Stomach (tissue), 8 donors: ENCODE measurements at regions not wholly inside any gene's neighbourhood (a gene's known extent, or its start where the extent isn't known, plus 50 kb on each side); places are given as distances from the start of the nearest gene placed in this dataset.
"Not testable (repeated sequence)": the region's sequence is repeated elsewhere in the genome, so short reads cannot be mapped to it uniquely, and the experiment has no call there.

ENCODE experiments used
- DNase-seq, 2 donors: peaks; one replicate each; pipeline versions ENCODE4 v3.0.0 to v3.0.0-alpha.2; 2013 to 2019
- H3K27ac ChIP-seq, 5 donors: fragments of 200-600 bp in 4 of 5; sonication (generic) in 4 of 5; one replicate each; pipeline ENCODE4 v1.5.1; 2013 to 2019; ENCODE audit warnings: mild to moderate bottlenecking in 1 of 5, moderate library complexity in 1 of 5
- H3K27me3 ChIP-seq, 3 donors: fragments of 200-600 bp; sonication (generic); one replicate each; pipeline ENCODE4 v1.5.1; 2017 to 2019; ENCODE audit warnings: mixed run types in 1 of 3
- H3K36me3 ChIP-seq, 4 donors: fragments of 200-600 bp; sonication (generic); 1 replicate in 3 of 4; 2 replicates in 1 of 4; pipeline ENCODE4 v1.5.1; 2016 to 2019
- H3K4me1 ChIP-seq, 4 donors: fragments of 200-600 bp; sonication (generic); one replicate each; pipeline ENCODE4 v1.5.1; 2016 to 2019
- H3K4me3 ChIP-seq, 4 donors: fragments of 200-600 bp; sonication (generic) in 3 of 4; one replicate each; pipeline ENCODE4 v1.5.1; 2016 to 2019; ENCODE audit warnings: mild to moderate bottlenecking in 1 of 4
- H3K9me3 ChIP-seq, 4 donors: fragments of 200-600 bp; sonication (generic); one replicate each; pipeline ENCODE4 v1.5.1; 2016 to 2019
- EP300 ChIP-seq: sonication (generic); formaldehyde crosslinking; IDR thresholded peaks from one replicate; pipeline ENCODE4 v1.6.1; 2017; ENCODE audit warnings: antibody characterized with exemption
- POLR2A ChIP-seq, 4 donors: fragments of 450-650 bp; IDR thresholded peaks; one replicate each; pipeline ENCODE4 v1.6.1; 2016; ENCODE audit warnings: antibody characterized with exemption in 4 of 4, control low read depth in 2 of 4, mild to moderate bottlenecking in 1 of 4, moderate library complexity in 1 of 4
- POLR2AphosphoS5 ChIP-seq, 3 donors: sonication (generic); formaldehyde crosslinking; IDR thresholded peaks; one replicate each; pipeline ENCODE4 v1.6.1; 2016; ENCODE audit warnings: antibody characterized with exemption in 3 of 3
- WGBS, 5 donors: extraction: QIAGEN DNeasy Blood & Tissue Kit in 3 of 5; methylation state at CpG; one replicate each; pipeline versions ENCODE4 v1.1.5 to v1.1.7; 2013 to 2018; 5-methylcytosine and 5-hydroxymethylcytosine counted together
- intact Hi-C: fragments of 100-400 bp; cut with DNase I; formaldehyde crosslinking; loops from one replicate; pipeline ENCODE4 v1.15.1; 2023; ENCODE audit warnings: low total_unique reads
- TF ChIP-seq, protein P1 (sequence below), 7 experiments: fragments of 450-650 bp in 4 of 7; fragments of 200-600 bp in 3 of 7; sonication (generic) in 3 of 7; IDR thresholded peaks; one replicate each; pipeline ENCODE4 v1.5.1; 2016 to 2019; ENCODE audit warnings: antibody characterized with exemption in 7 of 7, control low read depth in 2 of 7, mild to moderate bottlenecking in 1 of 7
- donor health status: healthy with polysubstance abuse.
- donor health status: Bipolar disorder and iron deficiency.
- donor health status: healthy.

DNA sequence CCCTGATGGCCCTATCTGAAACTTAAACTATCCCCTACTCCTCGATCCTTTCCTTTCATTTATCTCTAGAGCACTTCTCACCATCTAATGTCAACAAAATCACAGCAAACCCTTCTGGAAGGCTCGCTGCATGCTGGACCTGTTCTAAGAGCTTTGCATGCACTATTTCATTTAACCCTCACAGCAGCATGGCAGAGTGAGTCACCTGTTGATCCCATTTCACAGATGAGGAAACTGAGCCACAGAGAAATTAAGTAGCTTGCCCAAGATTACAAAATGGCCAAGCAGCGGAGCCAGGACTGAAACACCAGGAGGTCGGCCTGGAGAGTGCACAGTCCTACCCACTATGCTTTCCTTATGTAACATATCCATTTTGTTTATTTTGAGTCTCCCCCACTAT is 93.1 kb downstream of the ZNF622 start:
- TF ChIP-seq, protein P1, sequence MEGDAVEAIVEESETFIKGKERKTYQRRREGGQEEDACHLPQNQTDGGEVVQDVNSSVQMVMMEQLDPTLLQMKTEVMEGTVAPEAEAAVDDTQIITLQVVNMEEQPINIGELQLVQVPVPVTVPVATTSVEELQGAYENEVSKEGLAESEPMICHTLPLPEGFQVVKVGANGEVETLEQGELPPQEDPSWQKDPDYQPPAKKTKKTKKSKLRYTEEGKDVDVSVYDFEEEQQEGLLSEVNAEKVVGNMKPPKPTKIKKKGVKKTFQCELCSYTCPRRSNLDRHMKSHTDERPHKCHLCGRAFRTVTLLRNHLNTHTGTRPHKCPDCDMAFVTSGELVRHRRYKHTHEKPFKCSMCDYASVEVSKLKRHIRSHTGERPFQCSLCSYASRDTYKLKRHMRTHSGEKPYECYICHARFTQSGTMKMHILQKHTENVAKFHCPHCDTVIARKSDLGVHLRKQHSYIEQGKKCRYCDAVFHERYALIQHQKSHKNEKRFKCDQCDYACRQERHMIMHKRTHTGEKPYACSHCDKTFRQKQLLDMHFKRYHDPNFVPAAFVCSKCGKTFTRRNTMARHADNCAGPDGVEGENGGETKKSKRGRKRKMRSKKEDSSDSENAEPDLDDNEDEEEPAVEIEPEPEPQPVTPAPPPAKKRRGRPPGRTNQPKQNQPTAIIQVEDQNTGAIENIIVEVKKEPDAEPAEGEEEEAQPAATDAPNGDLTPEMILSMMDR (IDR thresholded peaks at IDR 0.05), result no peak
- intact Hi-C loops, result no loop called here
- WGBS, 5 donors, result 54 to 64% (median 61%) methylated on average over 4 of the region's 4 CpGs
- H3K4me3 ChIP-seq, result no peak overlapping the region
- DNase-seq, result no peak
- no peak overlapping the region for H3K27ac ChIP-seq
- no peaks in the 10 kb centered on the region for H3K27me3 ChIP-seq
- H3K9me3 ChIP-seq, result no peaks in the 10 kb centered on the region
- H3K36me3 ChIP-seq, result no peaks in the 10 kb centered on the region
- H3K4me1 ChIP-seq, result no peaks in the 10 kb centered on the region

GRCh38 chr5:16366491-16366890 is 99.1 kb downstream of the ZNF622 start:
- no peak for DNase-seq
- no peaks in the 10 kb centered on the region for H3K9me3 ChIP-seq
- TF ChIP-seq POLR2AphosphoS5 (IDR thresholded peaks at IDR 0.05), result no peak
- TF ChIP-seq, protein P1 (IDR thresholded peaks at IDR 0.05), result no peak
- TF ChIP-seq POLR2A (IDR thresholded peaks at IDR 0.05), result no peak
- TF ChIP-seq EP300, result no peak
- WGBS, 5 donors, result 60 to 71% (median 63%) methylated on average over 2 of the region's 2 CpGs
- no peaks in the 10 kb centered on the region for H3K36me3 ChIP-seq
- intact Hi-C loops, result no loop called here
- no peak overlapping the region for H3K27ac ChIP-seq
- H3K4me1 ChIP-seq, result no peaks in the 10 kb centered on the region
- no peak overlapping the region for H3K4me3 ChIP-seq
- H3K27me3 ChIP-seq, result no peaks in the 10 kb centered on the region

DNA sequence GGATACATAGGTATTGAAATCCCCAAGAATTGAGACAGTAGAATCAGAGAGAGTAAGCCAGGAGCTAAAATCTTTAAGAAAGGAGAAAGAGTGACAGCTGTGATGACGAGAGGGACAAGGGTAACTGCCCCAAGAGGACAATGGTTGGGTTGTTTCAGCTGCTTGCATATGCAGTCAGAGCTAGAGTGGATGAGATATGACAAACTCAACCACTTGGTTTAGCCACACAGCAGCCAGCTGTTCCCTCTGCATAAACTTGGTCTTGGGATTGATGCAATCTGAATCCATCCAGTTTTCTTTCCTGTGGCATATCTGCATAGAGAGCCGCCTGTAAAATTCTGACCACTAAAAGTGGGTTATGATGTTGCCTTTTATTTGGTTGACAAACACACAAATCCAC is 100.7 kb downstream of the ZNF622 start:
- H3K9me3 ChIP-seq, result no peaks in the 10 kb centered on the region
- TF ChIP-seq EP300 (no peak), POLR2A (IDR thresholded peaks at IDR 0.05) (no peak), POLR2AphosphoS5 (IDR thresholded peaks at IDR 0.05) (no peak)
- TF ChIP-seq, protein P1 (IDR thresholded peaks at IDR 0.05), result no peak
- H3K27ac ChIP-seq, result no peak overlapping the region
- H3K4me1 ChIP-seq, result no peaks in the 10 kb centered on the region
- no peak overlapping the region for H3K4me3 ChIP-seq
- H3K36me3 ChIP-seq, result no peaks in the 10 kb centered on the region
- 54 to 74% (median 65%) methylated on average over 2 of the region's 2 CpGs for WGBS, 5 donors
- DNase-seq, result no peak
- H3K27me3 ChIP-seq, result no peaks in the 10 kb centered on the region
- intact Hi-C loops, result no loop called here

DNA sequence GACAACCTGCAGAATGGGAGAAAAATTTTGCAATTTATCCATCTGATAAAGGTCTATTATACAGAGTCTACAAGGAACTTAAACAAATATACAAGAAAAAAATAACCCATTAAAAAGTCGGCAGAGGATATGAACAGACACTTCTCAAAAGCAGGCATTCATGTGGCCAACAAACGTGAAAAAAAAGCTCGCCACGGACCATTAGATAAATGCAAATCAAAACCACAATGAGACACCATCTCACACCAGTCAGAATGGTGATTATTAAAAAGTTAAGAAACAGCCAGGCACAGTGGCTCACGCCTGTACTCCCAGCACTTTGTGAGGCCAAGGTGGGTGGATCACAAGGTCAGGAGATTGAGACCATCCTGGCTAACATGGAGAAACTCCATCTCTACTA is 112.2 kb downstream of the ZNF622 start:
- WGBS, 5 donors, result 80 to 85% (median 84%) methylated on average over 5 of the region's 5 CpGs
- H3K27ac ChIP-seq, intact Hi-C loops, H3K4me1 ChIP-seq, H3K36me3 ChIP-seq, H3K4me3 ChIP-seq, H3K27me3 ChIP-seq, DNase-seq: not testable (repeated sequence)
- peaks cover 0 to 10% (median 10%) of the 10 kb centered on the region in 4 donors for H3K9me3 ChIP-seq

DNA sequence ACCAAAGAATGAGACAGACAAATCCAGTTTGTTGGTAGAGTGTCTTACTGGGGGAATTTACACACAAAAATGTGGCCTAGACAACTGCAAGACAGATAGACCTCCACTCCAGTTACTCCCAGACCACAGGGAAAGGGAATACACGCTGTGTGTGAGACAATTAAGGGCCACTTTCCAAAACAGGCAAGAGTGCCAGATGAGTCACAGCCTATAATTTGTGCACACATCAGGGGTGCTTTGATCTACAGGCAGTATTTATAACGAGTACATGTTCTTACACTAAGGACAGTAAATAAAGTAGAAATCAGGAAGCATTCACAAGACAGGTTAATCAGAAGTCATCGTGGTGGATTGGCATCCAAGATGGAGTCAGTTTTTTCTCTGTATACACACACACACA is 114.8 kb downstream of the ZNF622 start:
- H3K36me3 ChIP-seq, result no peaks in the 10 kb centered on the region
- H3K9me3 ChIP-seq, result no peaks in the 10 kb centered on the region
- H3K4me3 ChIP-seq, result no peak overlapping the region
- DNase-seq, result no peak
- no peak overlapping the region for H3K27ac ChIP-seq
- TF ChIP-seq EP300 (no peak), POLR2A (IDR thresholded peaks at IDR 0.05) (no peak), POLR2AphosphoS5 (IDR thresholded peaks at IDR 0.05) (no peak)
- TF ChIP-seq, protein P1 (IDR thresholded peaks at IDR 0.05), result no peak
- no peaks in the 10 kb centered on the region for H3K27me3 ChIP-seq
- 56 to 72% (median 63%) methylated on average over 3 of the region's 3 CpGs for WGBS, 5 donors
- intact Hi-C loops, result no loop called here
- no peaks in the 10 kb centered on the region for H3K4me1 ChIP-seq
